PC-9 (cell line): ENCODE measurements at regions not wholly inside any gene's neighbourhood (a gene's known extent, or its start where the extent isn't known, plus 50 kb on each side); places are given as distances from the start of the nearest gene placed in this dataset.
A peak's percentile ranks its signal among the peaks of the same experiment; 100 is the strongest.

Source experiments
- BruUV-seq: library from RNA; stranded (reverse); fragments of 400-500 nt; replicated peaks from 2 replicates; lab custom pipeline; 2021; lab: Mats Ljungman, UMichigan
- CTCF ChIA-PET: fragments of 300-600 bp; sonication (Branson Sonifier 250); formaldehyde crosslinking; loops from one replicate; lab custom pipeline; 2022; ENCODE audit warnings: antibody characterized with exemption; lab: Charles Lee
- POLR2A ChIA-PET: fragments of 300-600 bp; sonication (Branson Sonifier 250); formaldehyde crosslinking; loops from one replicate; lab custom pipeline; 2022; ENCODE audit warnings: antibody characterized with exemption; ENCODE audit not compliant: unreplicated experiment; lab: Charles Lee
- DNase-seq, 2 experiments: peaks; one replicate each; pipeline versions ENCODE4 v3.0.0 to v3.0.0-alpha.2; 2015 to 2022; ENCODE audit warnings: mixed read lengths in 1 of 2
- H2AFZ ChIP-seq: fragments of 200-600 bp; sonication (generic); 2 replicates; pipeline ENCODE4 v1.8.1; 2017; ENCODE audit warnings: antibody characterized with exemption
- H3F3A ChIP-seq: fragments of 200-600 bp; sonication (generic); 2 replicates; pipeline ENCODE4 v1.8.1; 2017; ENCODE audit warnings: antibody characterized with exemption, mild to moderate bottlenecking, low read depth; ENCODE audit not compliant: insufficient read depth
- H3K27ac ChIP-seq: fragments of 200-600 bp; sonication (generic); 2 replicates; pipeline ENCODE4 v1.6.1; 2016; ENCODE audit warnings: mixed run types
- H3K27me3 ChIP-seq: fragments of 200-600 bp; sonication (generic); 2 replicates; pipeline ENCODE4 v1.6.1; 2016; ENCODE audit warnings: low read depth, mixed run types; ENCODE audit not compliant: insufficient read depth
- H3K36me3 ChIP-seq: fragments of 200-600 bp; sonication (generic); 2 replicates; pipeline ENCODE4 v1.6.1; 2016; ENCODE audit warnings: low read depth, mixed run types
- H3K4me1 ChIP-seq: fragments of 200-600 bp; sonication (generic); replicated peaks from 2 replicates; pipeline ENCODE4 v1.6.1; 2016; ENCODE audit warnings: mixed run types; ENCODE audit not compliant: insufficient read depth
- H3K4me2 ChIP-seq: fragments of 200-600 bp; sonication (generic); 2 replicates; pipeline ENCODE4 v1.6.1; 2017; ENCODE audit warnings: mixed run types
- H3K4me3 ChIP-seq: fragments of 200-600 bp; sonication (generic); 2 replicates; pipeline ENCODE4 v1.6.1; 2016; ENCODE audit warnings: mixed run types
- H3K79me2 ChIP-seq: fragments of 200-600 bp; sonication (generic); 2 replicates; pipeline ENCODE4 v1.6.1; 2017; ENCODE audit warnings: low read depth, mixed run types
- H3K9me2 ChIP-seq: fragments of 200-600 bp; sonication (generic); 2 replicates; pipeline ENCODE4 v1.8.1; 2017; ENCODE audit warnings: mild to moderate bottlenecking; ENCODE audit not compliant: insufficient read depth
- H3K9me3 ChIP-seq: fragments of 200-600 bp; sonication (generic); 2 replicates; pipeline ENCODE4 v1.8.1; 2016; ENCODE audit warnings: low read depth; ENCODE audit not compliant: insufficient read depth
- H4K20me1 ChIP-seq: fragments of 200-600 bp; sonication (generic); 2 replicates; pipeline ENCODE4 v1.8.1; 2017; ENCODE audit not compliant: insufficient read depth
- CTCF ChIP-seq: fragments of 200-600 bp; sonication (generic); conservative IDR thresholded peaks from 2 replicates; pipeline ENCODE4 v1.6.1; 2017; ENCODE audit warnings: mixed run types, antibody characterized with exemption, mild to moderate bottlenecking, moderate library complexity
- EZH2 ChIP-seq: fragments of 200-600 bp; sonication (generic); IDR thresholded peaks from 2 replicates; pipeline ENCODE4 v1.8.0; 2017; ENCODE audit warnings: antibody characterized with exemption, low read depth
- intact Hi-C: fragments of 100-400 bp; cut with micrococcal nuclease; formaldehyde crosslinking; loops from one replicate; pipeline ENCODE4 v1.10.0; 2022; ENCODE audit not compliant: unreplicated experiment

- H3K4me2 ChIP-seq: no peak overlapping the region
- no peak overlapping the region for H3K4me3 ChIP-seq
- DNase-seq: no peak
- no peaks in the 10 kb centered on the region for H3K9me2 ChIP-seq
- H3F3A ChIP-seq: peaks cover 34% of the 10 kb centered on the region
- peaks cover 10% of the 10 kb centered on the region for H3K9me3 ChIP-seq
- intact Hi-C loops: no loop called here
- ChIA-PET POLR2A (no interaction called here), CTCF (interaction anchor here (0.6 kb wide), 1 partner anchor 172 kb away, joined by 3 read pairs; no protein-coding TSS in a partner anchor)
- H2AFZ ChIP-seq: no peak overlapping the region
- no peaks in the 10 kb centered on the region for H3K79me2 ChIP-seq
- TF ChIP-seq CTCF (no peak), EZH2 (no peak)
- BruUV-seq: no TSS peak
- no peaks in the 10 kb centered on the region for H3K36me3 ChIP-seq
- H4K20me1 ChIP-seq: no peaks in the 10 kb centered on the region
- H3K27me3 ChIP-seq: no peaks in the 10 kb centered on the region
- H3K4me1 ChIP-seq: peaks cover 45% of the 10 kb centered on the region
- H3K27ac ChIP-seq: no peak overlapping the region
These were observed 826.5 kb downstream of the TNS3 start for GRCh38 chr7:46755120-46756034.

- H3K79me2 ChIP-seq: no peaks in the 10 kb centered on the region
- no peak overlapping the region for H3K4me3 ChIP-seq
- H3K27ac ChIP-seq: peak overlapping the region; percentile 74
- H3K4me2 ChIP-seq: peak overlapping the region; percentile 15; the same call in 1 of the 2 replicates
- DNase-seq: peak in 1 of 2 experiments; percentile 16
- peaks cover 34% of the 10 kb centered on the region for H3F3A ChIP-seq
- intact Hi-C loops: loop anchor here (5.0 kb wide), 2 partner anchors 178 to 267 kb away; no protein-coding TSS in a partner anchor
- ChIA-PET POLR2A (interaction anchor here (0.6 kb wide), 1 partner anchor 691 kb away, joined by 3 read pairs; no protein-coding TSS in a partner anchor), CTCF (no interaction called here)
- no TSS peak for BruUV-seq
- no peaks in the 10 kb centered on the region for H3K9me2 ChIP-seq
- H3K36me3 ChIP-seq: no peaks in the 10 kb centered on the region
- H2AFZ ChIP-seq: no peak overlapping the region
- peaks cover 41% of the 10 kb centered on the region for H3K4me1 ChIP-seq
- TF ChIP-seq EZH2: no peak
- TF ChIP-seq CTCF: no peak
- peaks cover 10% of the 10 kb centered on the region for H3K9me3 ChIP-seq
- H4K20me1 ChIP-seq: no peaks in the 10 kb centered on the region
- no peaks in the 10 kb centered on the region for H3K27me3 ChIP-seq
These were observed 827.7 kb downstream of the TNS3 start for GRCh38 chr7:46754140-46754720.

- ChIA-PET CTCF (interaction anchor here (1.0 kb wide), 1 partner anchor 102 kb away, joined by 3 read pairs; no protein-coding TSS in a partner anchor), POLR2A (no interaction called here)
- Histone ChIP-seq H3K9me2 (no peaks in the 10 kb centered on the region), H3K4me2 (peak overlapping the region; percentile 62), H3K27ac (peak overlapping the region; percentile 74), H2AFZ (no peak overlapping the region), H3K4me3 (peak overlapping the region; percentile 23; the same call in 1 of the 2 replicates), H3F3A (peaks cover 34% of the 10 kb centered on the region), H3K36me3 (no peaks in the 10 kb centered on the region), H3K27me3 (no peaks in the 10 kb centered on the region), H3K9me3 (peaks cover 10% of the 10 kb centered on the region), H3K79me2 (no peaks in the 10 kb centered on the region), H3K4me1 (peaks cover 41% of the 10 kb centered on the region), H4K20me1 (no peaks in the 10 kb centered on the region)
- no peak for DNase-seq
- no TSS peak for BruUV-seq
- intact Hi-C loops: loop anchor here (1.0 to 5.0 kb wide), 7 partner anchors 33 to 831 kb away; no protein-coding TSS in a partner anchor
- TF ChIP-seq CTCF: no peak
- TF ChIP-seq EZH2: no peak
These were observed 828.2 kb downstream of the TNS3 start for GRCh38 chr7:46753662-46754061.
